ENCODE measurements at regions not wholly inside any gene's neighbourhood (a gene's known extent, or its start where the extent isn't known, plus 50 kb on each side); places are given as distances from the start of the nearest gene placed in this dataset.

DNA sequence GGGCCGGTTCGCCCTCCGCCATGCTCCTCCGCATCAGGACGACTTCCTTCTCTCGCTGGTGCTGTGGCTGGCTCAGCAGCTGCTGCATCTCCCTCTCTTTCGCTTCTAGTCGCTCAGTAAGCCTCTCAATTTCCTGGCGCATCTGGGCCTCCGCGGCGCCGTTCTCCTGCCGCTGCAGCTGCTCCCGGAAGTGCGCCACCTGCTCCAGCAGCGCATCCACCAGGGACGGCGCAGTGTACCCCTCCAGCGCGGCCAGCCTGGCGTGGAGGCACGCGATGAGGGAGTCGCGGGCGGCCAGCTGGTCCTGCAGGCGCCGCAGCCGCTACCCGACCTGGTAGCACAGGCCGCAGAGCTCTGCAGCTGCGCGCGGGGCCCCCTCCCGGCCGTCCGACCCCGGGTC is 97.4 kb upstream of the MED14 start:
- no peak overlapping the region for H3K27ac Mint-ChIP-seq
- no peaks in the 10 kb centered on the region for H3K27me3 ChIP-seq (ENCODE audit: control insufficient read depth in 1 of 2, insufficient read depth in 2 of 2, low read length in 2 of 2)
- H3K27me3 Mint-ChIP-seq: no peaks in the 10 kb centered on the region
- H3K36me3 ChIP-seq (ENCODE audit: insufficient read depth, low read length): no peaks in the 10 kb centered on the region
- TF ChIP-seq, protein P1, sequence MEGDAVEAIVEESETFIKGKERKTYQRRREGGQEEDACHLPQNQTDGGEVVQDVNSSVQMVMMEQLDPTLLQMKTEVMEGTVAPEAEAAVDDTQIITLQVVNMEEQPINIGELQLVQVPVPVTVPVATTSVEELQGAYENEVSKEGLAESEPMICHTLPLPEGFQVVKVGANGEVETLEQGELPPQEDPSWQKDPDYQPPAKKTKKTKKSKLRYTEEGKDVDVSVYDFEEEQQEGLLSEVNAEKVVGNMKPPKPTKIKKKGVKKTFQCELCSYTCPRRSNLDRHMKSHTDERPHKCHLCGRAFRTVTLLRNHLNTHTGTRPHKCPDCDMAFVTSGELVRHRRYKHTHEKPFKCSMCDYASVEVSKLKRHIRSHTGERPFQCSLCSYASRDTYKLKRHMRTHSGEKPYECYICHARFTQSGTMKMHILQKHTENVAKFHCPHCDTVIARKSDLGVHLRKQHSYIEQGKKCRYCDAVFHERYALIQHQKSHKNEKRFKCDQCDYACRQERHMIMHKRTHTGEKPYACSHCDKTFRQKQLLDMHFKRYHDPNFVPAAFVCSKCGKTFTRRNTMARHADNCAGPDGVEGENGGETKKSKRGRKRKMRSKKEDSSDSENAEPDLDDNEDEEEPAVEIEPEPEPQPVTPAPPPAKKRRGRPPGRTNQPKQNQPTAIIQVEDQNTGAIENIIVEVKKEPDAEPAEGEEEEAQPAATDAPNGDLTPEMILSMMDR (IDR thresholded peaks at IDR 0.05): no peak
- H3K9me3 ChIP-seq (ENCODE audit: control insufficient read depth in 1 of 2, insufficient read depth in 1 of 2, low read length in 2 of 2): no peaks in the 10 kb centered on the region
- ChIA-PET POLR2A (no interaction called here), CTCF (no interaction called here)
- no peak overlapping the region for H3K27ac ChIP-seq (ENCODE audit: low read depth in 1 of 2, low read length in 2 of 2)
- intact Hi-C loops (cut with DNase I, micrococcal nuclease): no loop called here
- H3K9me3 Mint-ChIP-seq: no peaks in the 10 kb centered on the region
- H3K4me1 Mint-ChIP-seq (ENCODE audit: low read depth): no peaks in the 10 kb centered on the region
- no peak overlapping the region for H3K4me3 Mint-ChIP-seq
- no peak for ATAC-seq (ENCODE audit: poor library complexity)
- DNase-seq: no peak
- H3K4me1 ChIP-seq (ENCODE audit: insufficient read depth, low read length): no peaks in the 10 kb centered on the region
- H3K36me3 Mint-ChIP-seq (ENCODE audit: low read depth): no peaks in the 10 kb centered on the region
- H3K4me3 ChIP-seq (ENCODE audit: low read length): no peak overlapping the region

DNA sequence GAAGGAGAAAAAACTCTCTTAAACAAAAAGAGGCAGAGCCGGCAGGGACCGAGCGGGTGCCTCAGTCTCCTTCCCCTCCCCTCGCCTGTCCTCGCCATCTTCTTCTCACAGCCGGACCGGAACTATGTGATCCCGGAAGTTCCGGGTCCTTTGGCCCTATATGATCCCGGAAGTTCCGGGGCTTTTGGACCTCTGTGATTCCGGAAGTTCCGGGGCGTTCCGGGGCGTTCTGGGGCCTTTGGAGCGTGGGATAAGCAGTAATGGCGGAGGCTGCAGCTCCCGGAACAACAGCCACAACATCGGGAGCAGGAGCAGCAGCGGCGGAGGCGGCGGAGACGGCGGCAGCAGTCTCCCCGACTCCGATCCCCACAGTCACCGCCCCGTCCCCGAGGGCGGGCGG is 98.9 kb upstream of the MED14 start:
- intact Hi-C loops (cut with DNase I, micrococcal nuclease): no loop called here
- CTCF ChIA-PET: no interaction called here
- Mint-ChIP-seq H3K36me3 (ENCODE audit: low read depth) (no peaks in the 10 kb centered on the region), H3K4me1 (ENCODE audit: low read depth) (no peaks in the 10 kb centered on the region), H3K9me3 (no peaks in the 10 kb centered on the region), H3K27ac (no peak overlapping the region), H3K4me3 (no peak overlapping the region), H3K27me3 (no peaks in the 10 kb centered on the region)
- no peaks in the 10 kb centered on the region for H3K27me3 ChIP-seq (ENCODE audit: control insufficient read depth in 1 of 2, insufficient read depth in 2 of 2, low read length in 2 of 2)
- no peak overlapping the region for H3K27ac ChIP-seq (ENCODE audit: low read depth in 1 of 2, low read length in 2 of 2)
- H3K4me1 ChIP-seq (ENCODE audit: insufficient read depth, low read length): no peaks in the 10 kb centered on the region
- no peaks in the 10 kb centered on the region for H3K9me3 ChIP-seq (ENCODE audit: control insufficient read depth in 1 of 2, insufficient read depth in 1 of 2, low read length in 2 of 2)
- TF ChIP-seq, protein P1 (IDR thresholded peaks at IDR 0.05): no peak
- no peak overlapping the region for H3K4me3 ChIP-seq (ENCODE audit: low read length)
- DNase-seq (no peak), ATAC-seq (ENCODE audit: poor library complexity) (no peak)
- H3K36me3 ChIP-seq (ENCODE audit: insufficient read depth, low read length): no peaks in the 10 kb centered on the region
- POLR2A ChIA-PET: no interaction called here

GRCh38 chrX:40835526-40835925 is 100.2 kb upstream of the MED14 start:
- H3K36me3 Mint-ChIP-seq (ENCODE audit: low read depth): no peaks in the 10 kb centered on the region

More at GRCh38 chrX:40835526-40835925, 100.2 kb upstream of the MED14 start:
- Histone ChIP-seq H3K27ac (ENCODE audit: low read depth in 1 of 2, low read length in 2 of 2) (no peak overlapping the region), H3K4me1 (ENCODE audit: insufficient read depth, low read length) (no peaks in the 10 kb centered on the region), H3K9me3 (ENCODE audit: control insufficient read depth in 1 of 2, insufficient read depth in 1 of 2, low read length in 2 of 2) (peaks cover 0 to 8% of the 10 kb centered on the region in 2 experiments), H3K36me3 (ENCODE audit: insufficient read depth, low read length) (no peaks in the 10 kb centered on the region), H3K4me3 (ENCODE audit: low read length) (no peak overlapping the region), H3K27me3 (ENCODE audit: control insufficient read depth in 1 of 2, insufficient read depth in 2 of 2, low read length in 2 of 2) (no peaks in the 10 kb centered on the region)
- peaks cover 5% of the 10 kb centered on the region for H3K9me3 Mint-ChIP-seq
- no peaks in the 10 kb centered on the region for H3K27me3 Mint-ChIP-seq
- no peak for ATAC-seq (ENCODE audit: poor library complexity)
- no peak overlapping the region for H3K27ac Mint-ChIP-seq
- H3K4me3 Mint-ChIP-seq: no peak overlapping the region
- DNase-seq: no peak
- intact Hi-C loops (cut with DNase I, micrococcal nuclease): no loop called here
- no peaks in the 10 kb centered on the region for H3K4me1 Mint-ChIP-seq (ENCODE audit: low read depth)
- TF ChIP-seq, protein P1 (IDR thresholded peaks at IDR 0.05): no peak
- ChIA-PET CTCF (no interaction called here), POLR2A (no interaction called here)
